Right lobe of liver (tissue), 4 donors: ENCODE measurements at regions not wholly inside any gene's neighbourhood (a gene's known extent, or its start where the extent isn't known, plus 50 kb on each side); places are given as distances from the start of the nearest gene placed in this dataset.

ENCODE experiments used
- POLR2A ChIP-seq: fragments of 450-650 bp; IDR thresholded peaks from one replicate; pipeline ENCODE4 v1.6.1; 2017; ENCODE audit warnings: antibody characterized with exemption, mild to moderate bottlenecking
- TF ChIP-seq, protein P1 (sequence below), 4 donors: fragments of 200-600 bp in 3 of 4; fragments of 450-650 bp in 1 of 4; IDR thresholded peaks; one replicate each; pipeline versions ENCODE4 v1.5.1 to v1.8.0; 2016 to 2022; ENCODE audit warnings: antibody characterized with exemption in 4 of 4, mild to moderate bottlenecking in 2 of 4
- donor health status: DM: no; HTN: no; CAD: no.
- donor health status: DM: no; HTN: no; CAD: no.
- donor health status: DM: no; HTN: yes; CAD: no.

DNA sequence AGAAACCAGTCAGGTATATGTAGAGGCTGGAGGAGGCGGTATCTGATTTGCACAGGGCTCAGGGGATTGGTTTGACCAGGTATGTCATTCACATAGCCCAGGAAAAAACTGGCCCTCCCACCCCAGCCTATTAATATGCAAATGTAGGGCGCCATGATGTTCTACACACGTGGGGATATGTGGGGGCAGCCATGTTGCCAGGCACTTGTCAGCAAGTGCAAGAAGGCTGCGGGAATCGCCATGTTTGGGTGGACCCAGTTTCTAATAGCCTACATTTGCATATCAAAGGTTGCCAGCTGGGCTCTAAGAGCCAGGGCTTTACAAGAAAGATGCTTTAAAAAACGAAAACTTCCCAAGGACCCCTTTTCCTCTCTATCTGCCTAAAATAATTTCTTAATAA is 335.1 kb downstream of the SMARCA1 start:
- TF ChIP-seq POLR2A: no peak
- TF ChIP-seq, protein P1, sequence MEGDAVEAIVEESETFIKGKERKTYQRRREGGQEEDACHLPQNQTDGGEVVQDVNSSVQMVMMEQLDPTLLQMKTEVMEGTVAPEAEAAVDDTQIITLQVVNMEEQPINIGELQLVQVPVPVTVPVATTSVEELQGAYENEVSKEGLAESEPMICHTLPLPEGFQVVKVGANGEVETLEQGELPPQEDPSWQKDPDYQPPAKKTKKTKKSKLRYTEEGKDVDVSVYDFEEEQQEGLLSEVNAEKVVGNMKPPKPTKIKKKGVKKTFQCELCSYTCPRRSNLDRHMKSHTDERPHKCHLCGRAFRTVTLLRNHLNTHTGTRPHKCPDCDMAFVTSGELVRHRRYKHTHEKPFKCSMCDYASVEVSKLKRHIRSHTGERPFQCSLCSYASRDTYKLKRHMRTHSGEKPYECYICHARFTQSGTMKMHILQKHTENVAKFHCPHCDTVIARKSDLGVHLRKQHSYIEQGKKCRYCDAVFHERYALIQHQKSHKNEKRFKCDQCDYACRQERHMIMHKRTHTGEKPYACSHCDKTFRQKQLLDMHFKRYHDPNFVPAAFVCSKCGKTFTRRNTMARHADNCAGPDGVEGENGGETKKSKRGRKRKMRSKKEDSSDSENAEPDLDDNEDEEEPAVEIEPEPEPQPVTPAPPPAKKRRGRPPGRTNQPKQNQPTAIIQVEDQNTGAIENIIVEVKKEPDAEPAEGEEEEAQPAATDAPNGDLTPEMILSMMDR (IDR thresholded peaks at IDR 0.05): no peak
